Uterus (tissue), 3 donors: ENCODE measurements at regions not wholly inside any gene's neighbourhood (a gene's known extent, or its start where the extent isn't known, plus 50 kb on each side); places are given as distances from the start of the nearest gene placed in this dataset.
"Not testable (repeated sequence)": the region's sequence is repeated elsewhere in the genome, so short reads cannot be mapped to it uniquely, and the experiment has no call there.

Experiments
- DNase-seq, 2 donors: peaks; one replicate each; pipeline ENCODE4 v3.0.0-alpha.2; 2019 to 2020
- H3K27ac ChIP-seq, 2 donors: fragments of 200-600 bp; sonication (generic); 1 replicate in 1 of 2; 2 replicates in 1 of 2; pipeline ENCODE4 v1.5.1; 2016 to 2018
- H3K27me3 ChIP-seq, 2 donors: fragments of 200-600 bp; sonication (generic); one replicate each; pipeline ENCODE4 v1.5.1; 2018 to 2019; ENCODE audit warnings: control low read depth in 1 of 2
- H3K36me3 ChIP-seq, 2 donors: fragments of 200-600 bp; sonication (generic); one replicate each; pipeline ENCODE4 v1.5.1; 2019; ENCODE audit warnings: control low read depth in 1 of 2
- H3K4me1 ChIP-seq, 2 donors: fragments of 200-600 bp; sonication (generic); one replicate each; pipeline ENCODE4 v1.5.1; 2018 to 2019; ENCODE audit warnings: control low read depth in 1 of 2
- H3K4me3 ChIP-seq, 2 donors: fragments of 200-600 bp; sonication (generic); 1 replicate in 1 of 2; 2 replicates in 1 of 2; pipeline ENCODE4 v1.5.1; 2018 to 2019; ENCODE audit warnings: mild to moderate bottlenecking in 1 of 2
- H3K9me3 ChIP-seq, 2 donors: fragments of 200-600 bp; sonication (generic); one replicate each; pipeline ENCODE4 v1.5.1; 2019; ENCODE audit warnings: control low read depth in 1 of 2
- CTCF ChIP-seq, 4 experiments: fragments of 200-600 bp in 2 of 4; fragments of 450-650 bp in 2 of 4; sonication (generic) in 2 of 4; IDR thresholded peaks; one replicate each; pipeline ENCODE4 v1.5.1; 2016 to 2019; ENCODE audit warnings: antibody characterized with exemption in 4 of 4, mild to moderate bottlenecking in 2 of 4, moderate library complexity in 1 of 4
- POLR2A ChIP-seq, 2 donors: fragments of 450-650 bp; IDR thresholded peaks; one replicate each; pipeline ENCODE4 v1.6.1; 2016; ENCODE audit warnings: antibody characterized with exemption in 2 of 2, mild to moderate bottlenecking in 1 of 2, moderate library complexity in 1 of 2
- intact Hi-C: fragments of 100-400 bp; cut with DNase I; formaldehyde crosslinking; loops from one replicate; pipeline ENCODE4 v1.15.1; 2023; ENCODE audit warnings: low total_unique reads
- donor health status: DM: yes; HTN: yes; CAD: no.

GRCh38 chr5:107010060-107010459 lies 660.7 kb downstream of the EFNA5 start:
- no peak overlapping the region for H3K27ac ChIP-seq
- no peaks in the 10 kb centered on the region for H3K4me1 ChIP-seq
- no peaks in the 10 kb centered on the region for H3K27me3 ChIP-seq
- H3K9me3 ChIP-seq, result no peaks in the 10 kb centered on the region
- H3K36me3 ChIP-seq, result no peaks in the 10 kb centered on the region
- H3K4me3 ChIP-seq, result no peak overlapping the region
- DNase-seq, result no peak
- intact Hi-C loops, result no loop called here
- TF ChIP-seq POLR2A (IDR thresholded peaks at IDR 0.05) (no peak), CTCF (IDR thresholded peaks at IDR 0.05) (no peak)

GRCh38 chr5:107005653-107006052 lies 665.1 kb downstream of the EFNA5 start:
- H3K4me1 ChIP-seq, result no peaks in the 10 kb centered on the region
- no peak overlapping the region for H3K27ac ChIP-seq
- TF ChIP-seq POLR2A (IDR thresholded peaks at IDR 0.05) (no peak), CTCF (IDR thresholded peaks at IDR 0.05) (no peak)
- intact Hi-C loops, result no loop called here
- no peak overlapping the region for H3K4me3 ChIP-seq
- H3K36me3 ChIP-seq, result no peaks in the 10 kb centered on the region
- no peaks in the 10 kb centered on the region for H3K27me3 ChIP-seq
- no peaks in the 10 kb centered on the region for H3K9me3 ChIP-seq
- DNase-seq, result no peak

GRCh38 chr5:107005161-107005560 lies 665.6 kb downstream of the EFNA5 start:
- TF ChIP-seq CTCF (IDR thresholded peaks at IDR 0.05) (no peak), POLR2A (IDR thresholded peaks at IDR 0.05) (no peak)
- no peak overlapping the region for H3K27ac ChIP-seq
- DNase-seq, result no peak
- H3K4me3 ChIP-seq, result no peak overlapping the region
- H3K36me3 ChIP-seq, result no peaks in the 10 kb centered on the region
- H3K4me1 ChIP-seq, result no peaks in the 10 kb centered on the region
- H3K27me3 ChIP-seq, result no peaks in the 10 kb centered on the region
- H3K9me3 ChIP-seq, result no peaks in the 10 kb centered on the region
- intact Hi-C loops, result no loop called here

- Histone ChIP-seq H3K4me1 (no peaks in the 10 kb centered on the region), H3K9me3 (no peaks in the 10 kb centered on the region), H3K27ac (no peak overlapping the region), H3K36me3 (no peaks in the 10 kb centered on the region), H3K27me3 (no peaks in the 10 kb centered on the region), H3K4me3 (no peak overlapping the region)
- intact Hi-C loops, result no loop called here
- TF ChIP-seq CTCF (IDR thresholded peaks at IDR 0.05), result no peak
- no peak for TF ChIP-seq POLR2A (IDR thresholded peaks at IDR 0.05)
- DNase-seq, result no peak
Observed at GRCh38 chr5:107002115-107002514, 668.6 kb downstream of the EFNA5 start.

GRCh38 chr5:106999506-106999905 lies 671.2 kb downstream of the EFNA5 start:
- H3K27ac ChIP-seq, H3K4me1 ChIP-seq, intact Hi-C loops, H3K27me3 ChIP-seq, H3K4me3 ChIP-seq, H3K36me3 ChIP-seq, DNase-seq, H3K9me3 ChIP-seq: not testable (repeated sequence)

GRCh38 chr5:106986006-106986405 lies 684.7 kb downstream of the EFNA5 start:
- Histone ChIP-seq H3K4me1 (no peaks in the 10 kb centered on the region), H3K9me3 (no peaks in the 10 kb centered on the region), H3K27me3 (no peaks in the 10 kb centered on the region), H3K27ac (no peak overlapping the region), H3K36me3 (no peaks in the 10 kb centered on the region), H3K4me3 (no peak overlapping the region)
- intact Hi-C loops, result no loop called here
- TF ChIP-seq POLR2A (IDR thresholded peaks at IDR 0.05) (no peak), CTCF (IDR thresholded peaks at IDR 0.05) (no peak)
- DNase-seq, result no peak
